ENCODE measurements at regions not wholly inside any gene's neighbourhood (a gene's known extent, or its start where the extent isn't known, plus 50 kb on each side); places are given as distances from the start of the nearest gene placed in this dataset.
A peak's percentile ranks its signal among the peaks of the same experiment; 100 is the strongest.

DNA sequence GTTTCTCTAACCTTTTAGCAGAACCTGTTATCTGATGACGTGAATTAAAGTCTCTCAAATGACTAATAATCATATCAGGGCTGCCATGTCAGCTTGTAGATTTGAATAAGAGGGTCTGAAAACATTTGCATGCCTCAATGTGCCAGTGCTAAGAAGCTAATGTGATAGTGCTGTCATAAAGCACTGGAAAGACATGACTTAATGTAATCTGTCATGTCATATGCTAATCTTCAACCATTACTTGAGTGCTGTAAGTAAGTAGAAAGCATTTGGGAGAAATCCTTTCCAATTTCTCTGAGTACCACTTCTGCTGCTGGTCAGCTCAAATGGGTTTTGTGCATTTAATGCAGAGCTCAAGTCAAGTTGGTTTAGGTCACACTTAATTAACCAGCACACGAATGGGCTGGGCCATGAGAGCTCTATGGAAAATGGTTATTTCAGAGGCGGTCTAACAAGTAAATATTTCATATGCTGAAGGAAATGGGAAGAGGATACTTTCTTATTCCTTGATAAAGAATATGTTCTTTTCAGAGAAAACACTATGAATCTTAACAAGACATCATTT is 609.2 kb downstream of the LMO4 start:
- no peak for DNase-seq

DNA sequence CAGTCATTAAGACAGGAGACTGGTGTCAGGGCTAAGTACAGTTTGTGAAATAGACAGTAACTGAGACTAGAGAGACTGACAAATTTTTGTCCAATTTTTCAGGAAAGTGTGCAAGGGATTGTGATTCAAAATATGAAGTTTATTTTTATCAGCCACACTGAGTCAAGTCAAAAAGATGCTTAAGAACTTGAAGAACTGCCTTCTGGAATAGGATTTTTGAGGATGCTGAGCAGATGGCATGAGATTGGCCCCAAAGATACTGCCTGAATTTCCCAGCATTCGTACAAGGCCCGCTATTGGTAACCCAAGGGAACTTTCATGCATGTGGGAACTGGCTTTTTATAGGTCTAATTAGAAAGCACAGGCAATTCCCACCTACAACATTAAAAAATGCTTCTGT is 610.0 kb downstream of the LMO4 start:
- DNase-seq: no peak

DNA sequence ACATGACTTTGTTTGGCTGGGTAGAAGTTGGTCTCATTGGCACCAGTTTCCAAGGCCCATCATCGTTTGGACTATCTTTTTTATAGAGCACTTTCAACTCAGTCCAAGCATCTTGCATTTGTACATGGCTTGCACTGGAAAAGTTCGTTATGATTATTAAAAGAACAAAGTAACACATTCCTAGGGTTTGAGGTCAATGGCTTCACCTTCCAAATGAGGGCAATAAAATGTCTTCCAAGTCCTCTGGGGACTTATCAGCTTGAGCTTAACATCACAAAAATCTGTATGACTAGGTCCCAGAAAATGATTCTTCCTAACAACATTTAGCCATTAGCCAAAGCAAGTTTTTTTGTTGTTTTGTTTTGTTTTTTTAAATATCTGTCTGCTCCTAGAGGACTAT is 610.8 kb downstream of the LMO4 start:
- DNase-seq: no peak

DNA sequence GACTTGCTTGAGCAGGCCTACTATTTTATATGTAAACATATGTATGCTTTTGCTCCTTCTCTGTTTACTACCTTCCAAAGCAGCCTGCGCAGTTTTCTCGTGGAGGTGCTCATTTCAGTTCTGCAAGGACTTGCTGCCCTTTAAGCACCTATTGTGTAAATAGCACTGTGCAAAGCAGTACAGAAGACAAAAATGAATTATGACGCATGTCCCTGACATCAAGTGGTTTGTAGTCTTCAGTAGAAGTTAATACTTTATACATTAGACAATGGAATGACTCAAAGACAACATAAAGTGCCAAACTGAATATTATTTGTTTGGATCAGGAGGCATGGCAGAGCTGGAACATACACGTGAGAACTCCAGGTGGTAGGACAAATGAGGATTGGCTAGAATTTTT is 611.7 kb downstream of the LMO4 start:
- no peak for DNase-seq

DNA sequence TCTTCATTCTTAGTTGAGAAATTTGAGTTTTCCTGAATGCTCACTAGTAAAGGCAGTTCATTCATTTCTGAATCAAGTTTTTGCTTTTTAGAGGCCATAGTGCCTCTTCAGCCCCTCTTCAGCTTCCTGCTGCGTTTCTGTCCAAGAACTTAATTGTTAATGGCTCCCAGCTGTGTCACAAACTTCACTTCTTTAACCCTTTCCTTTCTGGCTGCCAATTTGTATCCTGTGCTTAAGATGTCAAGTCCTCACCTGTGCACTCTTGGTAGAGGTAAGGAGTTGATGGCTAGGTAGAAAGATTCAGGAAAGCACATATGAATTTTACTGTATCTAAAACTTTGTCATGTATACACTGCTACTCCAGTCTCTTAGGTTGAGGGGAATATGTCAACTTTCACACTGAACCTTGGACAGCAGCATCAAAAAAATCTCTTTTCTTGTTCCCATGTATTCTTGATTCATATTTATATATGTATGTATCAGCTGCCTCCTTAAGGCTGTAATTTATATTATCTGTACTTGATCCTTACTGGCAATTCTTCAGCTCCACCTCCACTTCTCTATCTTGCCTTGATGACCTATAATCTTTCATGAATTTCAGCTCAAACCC is 612.8 kb downstream of the LMO4 start:
- no peak for DNase-seq

DNA sequence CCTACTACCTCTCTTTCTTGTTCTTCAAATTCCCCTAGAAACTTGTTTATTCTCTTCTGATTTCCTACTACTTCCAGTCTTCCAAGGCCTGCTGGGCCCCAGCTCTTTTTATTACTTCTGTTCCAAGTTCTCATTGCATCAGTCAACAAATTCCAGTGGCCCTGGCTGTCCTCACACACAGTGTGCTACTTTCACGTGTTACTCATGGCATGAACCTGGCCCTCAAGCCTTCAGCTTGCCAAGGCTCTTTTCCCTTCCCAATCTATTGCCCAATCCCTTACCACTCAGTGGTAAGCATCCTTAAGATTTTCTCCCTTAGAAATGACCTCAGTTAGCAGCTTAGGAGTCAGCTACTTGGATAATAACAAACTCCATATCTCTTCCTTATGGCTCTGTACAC is 613.5 kb downstream of the LMO4 start:
- DNase-seq: no peak

DNA sequence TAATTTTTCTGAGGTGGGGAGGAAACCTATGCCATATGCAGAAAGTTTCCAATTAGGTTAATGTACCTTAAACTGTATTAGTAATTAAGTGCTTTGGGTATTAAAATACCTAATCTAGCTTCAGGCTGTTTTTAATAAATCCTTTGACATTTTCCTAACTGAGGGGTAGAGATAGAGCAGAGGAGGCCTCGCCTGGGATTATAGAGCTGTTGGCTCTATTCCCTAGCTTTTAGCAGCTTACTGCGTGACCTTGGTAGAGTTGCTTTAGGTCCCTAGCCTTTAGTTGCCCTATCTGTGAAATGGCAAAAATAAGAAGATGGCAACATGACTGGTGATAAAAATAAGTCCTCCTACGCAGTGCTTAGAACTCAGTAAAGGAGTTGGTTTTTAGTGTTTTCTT is 621.0 kb downstream of the LMO4 start:
- no peak for DNase-seq

DNA sequence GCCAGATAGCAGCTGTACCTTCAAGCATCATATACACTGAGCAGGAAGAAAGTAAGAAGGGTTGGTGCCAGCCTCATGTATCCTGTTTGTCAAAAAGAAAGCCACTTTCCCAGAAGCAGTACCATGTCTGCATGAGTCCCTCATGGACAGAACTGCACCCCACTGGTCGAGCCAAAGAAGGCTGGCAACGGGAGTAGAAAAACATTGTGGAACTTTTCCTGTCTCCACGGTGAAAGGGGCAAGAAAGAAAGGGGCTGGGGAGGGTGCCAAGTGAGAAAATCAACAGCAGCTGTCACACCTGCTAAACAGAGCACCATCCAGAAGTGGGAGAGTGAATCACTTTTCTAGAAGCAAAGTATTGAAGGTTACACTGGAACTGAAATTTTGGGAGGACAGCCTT is 621.7 kb downstream of the LMO4 start:
- DNase-seq: peak; percentile 39

DNA sequence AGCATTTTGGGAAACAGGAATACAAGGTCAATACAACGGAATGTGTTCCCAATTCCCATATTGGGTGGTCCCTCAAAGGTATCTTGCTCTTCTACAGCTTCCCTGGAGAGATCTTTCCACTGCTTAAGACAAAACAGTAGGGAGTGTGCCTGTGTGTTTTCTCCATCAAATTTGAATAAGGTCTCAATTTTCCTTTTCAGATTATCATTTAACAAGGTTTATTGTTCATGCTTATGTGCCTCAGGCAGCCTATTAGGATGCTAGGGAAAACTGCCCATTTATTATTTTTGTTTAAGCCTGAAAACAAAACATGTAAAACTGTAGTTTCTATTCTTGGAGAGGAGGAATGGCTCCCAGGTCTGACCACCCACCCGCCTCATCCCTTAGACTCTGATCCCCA is 622.7 kb downstream of the LMO4 start:
- DNase-seq: no peak

DNA sequence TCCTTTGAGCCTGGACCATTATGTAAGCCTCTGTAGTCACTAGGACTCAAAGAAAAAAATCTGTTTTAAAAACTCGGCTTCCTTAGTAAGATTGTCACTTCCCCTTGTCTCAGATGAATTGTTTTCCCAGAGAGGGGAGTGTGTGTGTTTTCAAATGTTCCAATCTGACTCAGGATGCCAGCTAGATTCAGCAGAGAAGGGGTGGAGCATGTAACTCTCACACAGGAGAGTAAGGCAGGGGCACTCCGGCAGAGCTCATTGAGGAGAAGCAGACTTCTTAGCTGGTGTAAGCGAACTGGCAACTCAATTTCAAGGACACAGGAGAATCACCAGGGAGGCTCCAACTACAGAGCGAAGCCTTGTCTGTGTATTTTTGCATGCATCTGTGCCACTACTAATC is 623.2 kb downstream of the LMO4 start:
- no peak for DNase-seq

DNA sequence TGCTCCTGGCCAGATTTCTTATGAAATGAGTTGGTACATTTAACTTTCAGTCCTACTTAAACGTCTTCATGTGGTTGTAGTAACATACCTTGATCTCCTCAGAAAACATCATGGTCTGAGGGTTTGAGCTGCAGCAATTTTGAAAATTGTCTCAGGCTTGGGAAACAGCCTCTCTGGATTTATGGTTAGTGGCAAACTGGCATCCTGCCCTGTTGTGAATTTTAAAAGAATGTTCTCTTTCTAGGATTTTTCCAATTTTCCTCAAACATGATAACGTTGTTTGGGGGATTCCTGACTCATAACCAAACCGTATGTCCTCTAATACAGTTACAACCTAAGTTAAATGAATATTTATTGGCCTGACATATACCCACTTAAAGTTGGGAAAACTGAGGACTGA is 624.4 kb downstream of the LMO4 start:
- no peak for DNase-seq

DNA sequence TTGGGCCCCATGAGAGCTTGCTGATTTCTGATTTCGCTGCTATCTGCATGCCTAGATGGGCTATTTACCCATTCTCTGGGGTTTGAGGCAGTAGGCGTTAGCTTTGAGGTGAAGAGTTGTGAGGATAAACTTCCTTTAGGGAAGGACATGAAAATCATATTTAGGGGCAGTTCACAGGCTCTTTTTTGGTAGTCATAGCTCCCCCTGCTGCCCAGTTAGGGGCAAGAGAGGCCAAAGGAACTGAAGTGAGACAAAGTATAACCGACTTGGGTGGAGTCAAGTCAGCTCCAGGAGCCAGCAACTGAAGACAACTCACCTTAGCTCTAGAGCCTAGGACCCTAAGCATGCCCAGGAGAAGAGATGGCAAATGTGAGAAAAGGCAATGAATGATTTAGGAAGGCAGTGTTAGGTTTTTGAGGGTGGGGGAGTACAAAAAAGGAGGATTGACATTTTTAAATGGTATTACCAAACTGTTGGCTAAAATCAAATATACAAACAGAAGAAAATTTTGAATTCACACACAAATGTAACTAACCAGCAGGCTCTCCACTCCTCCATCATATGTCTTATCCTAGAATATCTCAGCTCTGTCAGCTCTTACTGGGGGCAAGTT is 625.2 kb downstream of the LMO4 start:
- peak; percentile 30 for DNase-seq

DNA sequence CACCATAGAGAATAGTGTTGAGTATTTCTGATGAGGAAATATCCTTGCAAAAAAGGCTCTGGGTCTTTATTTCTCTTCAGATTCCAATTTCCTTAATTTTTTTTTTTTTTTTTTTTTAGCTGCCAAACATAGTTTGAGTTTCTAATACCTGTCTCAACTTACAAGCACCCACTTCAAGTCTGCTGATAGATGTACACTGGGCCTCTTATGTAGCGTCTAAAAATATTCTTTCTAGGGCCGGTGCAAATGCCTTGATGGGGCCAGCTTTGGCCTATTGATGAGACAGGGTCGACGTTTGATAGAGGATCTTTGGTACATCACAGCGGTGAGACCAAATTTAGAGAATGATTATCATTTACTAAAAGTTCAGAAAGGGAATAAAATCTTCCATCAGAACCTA is 626.4 kb downstream of the LMO4 start:
- no peak for DNase-seq

DNA sequence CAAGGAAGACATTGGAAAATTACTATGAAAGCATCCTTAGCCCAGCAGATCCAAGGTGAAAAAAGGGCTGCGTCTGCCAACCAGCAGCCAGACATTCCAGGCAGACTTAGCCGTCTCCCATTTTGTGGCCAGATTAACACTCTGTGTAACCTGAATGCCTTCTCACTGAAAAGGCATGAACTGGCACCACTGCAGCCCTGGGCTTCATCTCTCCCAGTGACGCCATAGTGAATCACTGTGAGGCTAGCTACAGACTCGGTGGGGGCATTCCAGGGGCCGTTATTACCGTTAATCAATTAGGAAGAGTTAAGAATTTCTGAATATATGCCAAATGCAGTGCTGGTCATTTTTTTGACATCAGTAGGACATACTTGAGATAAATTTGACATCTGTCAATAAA is 627.4 kb downstream of the LMO4 start:
- no peak for DNase-seq

DNA sequence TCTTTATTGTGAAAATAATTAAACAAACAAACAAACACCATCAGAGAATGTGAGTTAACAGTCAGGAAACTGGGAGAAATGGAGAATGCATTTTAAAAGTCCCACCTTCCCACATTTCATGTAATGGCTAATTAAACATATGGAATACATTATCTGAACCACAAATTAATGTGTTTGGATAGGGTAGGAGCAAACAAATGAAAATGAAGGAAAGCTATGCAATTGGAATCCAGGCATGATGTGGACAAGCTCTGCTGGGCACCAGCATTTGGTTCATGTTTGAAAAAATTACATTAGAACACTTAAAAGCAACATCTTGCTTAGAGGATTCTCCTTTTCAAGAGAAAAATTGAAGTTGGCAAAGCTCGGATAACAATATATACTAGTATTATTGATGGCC is 628.1 kb downstream of the LMO4 start:
- DNase-seq: no peak

DNA sequence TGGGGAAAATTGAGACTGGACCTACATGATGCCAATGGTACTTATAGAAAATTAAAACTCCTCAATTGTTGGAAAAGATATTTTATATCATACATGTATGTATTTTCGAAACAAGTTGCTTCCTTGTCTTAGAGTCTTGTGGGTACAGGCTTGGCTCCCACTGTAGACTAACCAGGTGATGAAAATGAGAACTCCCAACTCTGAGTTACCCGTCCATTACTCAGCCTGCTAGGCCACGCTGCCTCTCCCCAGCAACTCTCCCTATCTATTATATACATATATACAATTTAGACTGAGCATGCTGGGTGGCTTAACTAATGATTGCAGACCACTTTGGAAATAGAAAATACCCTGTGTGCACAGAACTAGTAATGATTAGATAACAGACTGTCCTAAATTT is 628.7 kb downstream of the LMO4 start:
- no peak for DNase-seq

DNA sequence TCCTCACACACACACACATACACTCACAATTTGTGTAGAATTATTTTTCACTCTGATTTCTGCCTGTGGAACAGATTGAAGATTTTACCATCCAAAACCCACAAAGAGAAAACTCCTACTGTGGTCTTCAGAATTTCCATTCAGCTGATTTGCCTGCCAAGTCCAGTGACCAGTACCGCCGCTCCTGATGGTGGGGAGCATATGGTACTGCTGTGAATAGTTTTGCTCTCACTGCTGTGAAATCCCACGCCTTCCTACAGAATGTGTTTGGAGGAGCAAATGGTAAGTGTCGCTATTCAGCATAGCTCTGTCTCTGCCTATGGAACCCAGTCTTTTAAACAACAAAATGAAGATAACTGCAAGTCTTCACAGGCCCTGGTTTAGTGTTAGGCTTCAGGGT is 629.5 kb downstream of the LMO4 start:
- no peak for DNase-seq

DNA sequence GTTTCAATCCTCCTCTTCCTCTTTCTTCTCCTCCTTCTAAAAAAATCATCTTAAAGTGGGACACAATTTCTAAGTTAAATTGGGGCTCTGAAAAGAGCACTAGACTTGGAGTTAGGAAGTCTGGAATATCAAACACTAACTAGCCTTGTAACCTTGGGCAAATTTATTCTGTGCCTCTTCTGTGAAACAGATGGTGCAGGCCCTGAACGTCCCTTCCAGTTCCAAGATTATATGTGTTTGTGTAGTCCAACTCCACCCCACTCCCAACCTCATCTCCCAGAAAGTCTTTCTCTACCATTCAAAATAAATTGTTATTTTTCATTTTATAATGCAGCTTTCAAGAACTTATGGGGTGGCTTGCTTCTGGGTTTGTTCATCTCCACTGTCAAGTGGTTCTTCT is 630.0 kb downstream of the LMO4 start:
- DNase-seq: no peak

DNA sequence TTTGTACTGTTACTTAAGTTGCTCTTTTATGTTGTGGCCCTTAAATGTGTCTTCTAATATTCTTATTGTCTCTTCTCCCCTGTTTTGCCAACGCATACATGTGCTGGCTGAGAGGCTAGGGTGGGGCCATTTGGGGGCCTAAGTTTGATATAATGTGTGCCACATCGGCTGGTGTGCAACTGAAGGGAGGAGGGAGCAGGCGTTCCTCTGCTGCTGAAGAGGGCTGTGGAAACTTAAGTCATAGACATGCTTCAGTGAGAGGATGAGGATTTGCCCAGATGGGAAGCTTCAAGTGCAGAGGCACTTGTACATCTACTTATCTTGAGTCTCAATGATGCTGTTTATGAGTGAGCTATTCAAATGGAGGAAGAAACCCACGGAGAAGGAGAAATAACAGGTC is 630.6 kb downstream of the LMO4 start:
- no peak for DNase-seq

DNA sequence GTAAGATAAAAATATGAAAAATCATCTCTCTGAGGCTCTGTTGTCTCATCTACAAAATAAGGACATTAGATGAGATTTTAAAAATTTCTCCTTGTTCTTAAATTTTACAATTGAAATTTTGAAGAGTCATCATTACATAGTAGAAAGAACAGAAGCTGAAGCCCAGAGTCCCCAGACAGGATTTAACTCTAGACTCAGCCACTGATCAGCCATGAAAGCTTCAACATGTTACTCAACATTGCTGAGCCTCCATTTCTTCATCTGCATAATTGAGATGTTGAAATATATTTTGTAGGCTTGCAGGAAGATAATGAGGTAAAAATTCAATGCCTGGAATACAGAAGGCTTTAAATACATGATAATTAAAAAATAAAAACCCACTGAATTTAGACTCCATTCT is 633.3 kb downstream of the LMO4 start:
- no peak for DNase-seq

DNA sequence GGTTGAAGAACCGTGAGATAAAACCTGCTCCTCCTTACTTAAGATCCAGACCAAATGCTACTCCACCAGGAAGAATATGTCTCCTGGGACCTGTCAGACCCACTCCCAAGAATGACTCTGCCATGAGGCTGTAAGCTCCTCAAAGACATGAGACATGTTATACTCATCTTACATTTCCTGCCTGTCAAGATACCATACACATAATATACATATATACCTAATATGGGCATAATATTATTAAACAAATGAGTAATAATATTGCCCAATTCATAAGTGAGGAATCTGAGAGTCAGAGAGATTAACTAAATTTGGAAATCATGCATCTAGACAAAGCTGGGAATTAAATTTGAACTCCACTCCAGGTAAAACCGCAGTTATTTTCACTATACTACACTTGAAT is 634.9 kb downstream of the LMO4 start:
- no peak for DNase-seq

DNA sequence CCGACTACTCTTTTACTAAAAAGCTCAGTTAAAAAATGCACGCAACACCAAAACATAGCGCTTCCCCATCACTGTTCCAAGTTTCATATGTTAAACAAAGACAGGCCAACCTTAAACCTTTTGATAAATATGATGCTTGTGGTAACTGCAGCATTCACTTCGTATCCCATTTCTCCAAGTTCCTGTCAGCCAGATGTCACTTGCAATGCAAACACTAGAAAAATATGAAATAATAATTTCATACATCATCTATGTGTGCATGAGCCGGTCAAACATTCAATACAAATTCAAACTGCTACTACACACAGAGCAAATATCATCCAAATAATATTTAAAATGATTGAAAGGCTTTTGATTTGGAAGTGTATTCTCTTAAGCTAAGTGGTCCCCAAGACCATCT is 636.5 kb downstream of the LMO4 start:
- no peak for DNase-seq

DNA sequence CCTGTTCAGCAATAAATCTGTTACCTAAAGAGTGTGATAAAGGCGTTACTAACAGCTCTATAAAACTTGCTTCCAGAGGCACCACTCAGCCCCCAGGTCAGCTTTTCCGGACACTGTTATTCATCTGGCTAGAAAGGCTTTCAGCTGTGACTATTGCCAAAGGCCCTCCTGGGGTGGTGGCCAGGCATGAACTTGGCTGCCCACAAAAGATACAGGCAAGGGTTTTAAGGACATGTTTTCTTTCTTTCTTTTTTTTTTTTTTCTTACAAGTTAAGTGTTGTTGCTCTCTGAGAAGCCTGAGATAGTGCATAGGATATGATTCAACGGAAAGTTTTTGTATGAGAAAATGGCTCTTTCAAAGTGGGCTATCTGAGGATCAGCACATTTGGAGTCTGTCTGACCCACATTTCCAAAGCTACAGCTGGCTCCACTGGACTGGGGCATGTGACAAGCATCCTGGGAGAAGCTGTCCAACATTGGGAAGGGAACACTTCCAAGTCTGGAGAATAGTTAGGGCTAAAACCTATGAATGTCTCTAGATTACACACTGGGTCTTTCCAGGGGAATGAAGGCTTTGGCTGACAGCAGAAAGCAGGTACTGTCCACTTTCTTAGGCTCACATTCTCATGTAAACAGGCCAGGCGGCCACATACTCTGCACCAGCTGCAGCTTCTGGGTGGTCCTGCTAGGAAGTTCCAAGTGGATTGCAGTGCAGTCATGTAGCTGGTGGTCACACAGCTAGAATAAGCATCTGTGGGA is 639.7 kb downstream of the LMO4 start:
- DNase-seq: no peak

DNA sequence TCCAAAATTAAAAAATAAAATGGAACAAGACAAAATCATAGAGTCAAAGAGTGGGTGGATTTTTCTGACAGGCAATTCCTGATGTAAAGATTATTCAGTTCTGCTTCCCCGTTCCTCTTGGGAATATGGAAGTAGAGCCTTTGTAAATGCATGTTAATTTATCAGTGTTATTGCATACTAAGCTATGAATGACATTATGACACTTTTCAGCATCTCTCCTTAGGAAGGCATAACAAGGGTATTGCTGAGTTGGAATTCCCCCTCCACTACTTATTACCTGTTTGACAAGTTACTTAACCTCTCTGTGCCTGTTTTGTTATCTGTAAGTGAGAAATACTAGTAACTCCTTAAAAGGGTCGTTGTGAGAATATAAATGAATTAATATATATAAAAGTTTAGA is 640.4 kb downstream of the LMO4 start:
- no peak for DNase-seq

Measured in COR-L47 (cell line).